Activated CD4-positive, alpha-beta T cell treated with anti-CD3 and anti-CD28 coated beads, Interleukin-2, Interleukin-6, amounts not matched to agents 100 ng/mL and 50 ng/mL, durations not matched to agents 16 hours and 8 hours (primary cell): ENCODE measurements at regions not wholly inside any gene's neighbourhood (a gene's known extent, or its start where the extent isn't known, plus 50 kb on each side); places are given as distances from the start of the nearest gene placed in this dataset.
"Not testable (repeated sequence)": the region's sequence is repeated elsewhere in the genome, so short reads cannot be mapped to it uniquely, and the experiment has no call there.

Experiments used
- DNase-seq: peaks from one replicate; pipeline ENCODE4 v3.0.0-alpha.2; 2020

DNA sequence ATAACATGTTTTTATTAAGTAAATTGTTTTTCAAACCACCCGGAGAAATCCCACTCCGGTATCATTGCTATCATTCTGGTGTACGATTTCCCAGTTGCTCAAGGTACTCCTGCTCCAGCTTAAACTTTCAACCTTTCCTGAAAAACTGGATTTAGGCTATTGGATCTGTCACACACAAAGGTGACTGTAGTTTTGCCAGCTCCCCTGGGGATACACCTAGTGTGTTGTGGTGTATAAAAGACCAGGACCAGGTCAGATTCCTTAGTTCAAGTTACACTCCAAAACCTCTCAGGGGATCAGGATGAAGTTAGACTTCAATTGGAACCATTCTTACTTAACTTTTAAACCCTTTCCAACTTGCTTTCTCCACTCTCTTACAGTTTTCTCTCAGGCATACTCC lies 303.9 kb downstream of the NOVA1 start:
- DNase-seq = no peak

GRCh38 chr14:26289891-26290486 lies 307.8 kb downstream of the NOVA1 start:
- no peak for DNase-seq

DNA sequence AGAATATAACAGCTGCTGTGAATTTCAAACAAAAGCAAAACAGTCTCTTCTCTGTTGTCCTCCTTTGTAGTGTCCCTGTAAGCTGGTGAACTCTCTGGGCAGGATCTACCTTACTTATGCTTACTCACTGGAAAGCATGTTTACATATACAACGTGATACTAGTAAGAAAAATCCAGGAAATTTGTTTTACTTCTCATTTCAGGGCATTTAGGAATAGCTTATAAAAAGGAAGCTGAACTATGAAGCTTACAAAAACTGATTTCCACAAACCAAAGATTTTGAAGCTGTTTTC lies 311.0 kb downstream of the NOVA1 start:
- no peak for DNase-seq

- DNase-seq = no peak
Measured at GRCh38 chr14:26286081-26286912, 311.5 kb downstream of the NOVA1 start.

DNA sequence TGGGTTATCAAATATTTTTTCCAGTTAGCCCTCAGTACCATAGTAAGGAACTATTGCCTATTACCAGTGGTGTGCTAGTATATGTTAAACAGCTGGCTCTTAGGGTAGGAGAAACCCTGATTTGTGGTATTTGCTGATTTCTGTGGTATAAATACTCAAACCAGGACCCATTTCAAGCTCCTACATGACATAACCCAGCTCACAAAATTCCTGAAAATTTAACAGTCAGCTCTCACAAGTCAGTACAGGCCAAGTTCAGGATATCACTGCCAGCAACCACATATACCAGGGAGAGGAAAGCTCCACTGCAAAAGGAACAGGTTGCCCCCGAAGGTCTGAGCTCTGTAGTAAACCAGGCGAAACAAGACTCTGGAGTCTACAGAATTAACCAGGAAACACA lies 315.3 kb downstream of the NOVA1 start:
- DNase-seq = no peak

GRCh38 chr14:26282011-26282410 lies 315.8 kb downstream of the NOVA1 start:
- not testable (repeated sequence) for DNase-seq

- DNase-seq = no peak
Measured at GRCh38 chr14:26281280-26281998, 316.4 kb downstream of the NOVA1 start.

GRCh38 chr14:26276757-26277156 lies 321.1 kb downstream of the NOVA1 start:
- no peak for DNase-seq

GRCh38 chr14:26265170-26265685 lies 332.6 kb downstream of the NOVA1 start:
- no peak for DNase-seq

GRCh38 chr14:26261368-26262122 lies 336.3 kb downstream of the NOVA1 start:
- no peak for DNase-seq

DNA sequence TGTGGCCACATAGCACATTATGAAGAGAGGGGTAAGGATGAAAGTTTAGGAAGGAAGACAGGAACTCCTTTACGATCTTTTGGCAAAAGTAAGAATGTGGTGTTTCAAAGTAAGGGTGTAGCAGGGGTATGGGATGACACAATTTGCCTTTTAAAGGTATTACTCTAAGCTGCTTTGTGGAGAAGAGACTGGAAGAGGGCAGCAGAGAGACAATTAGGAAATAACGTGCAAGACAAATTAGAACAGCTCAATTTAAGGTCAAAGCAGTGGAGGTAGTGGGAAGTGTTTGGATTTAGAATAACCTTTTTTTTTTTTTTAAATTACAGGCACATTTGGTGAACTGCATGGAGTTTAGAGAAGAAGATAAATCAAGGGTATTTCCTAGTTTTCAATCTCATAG lies 342.6 kb downstream of the NOVA1 start:
- DNase-seq = no peak

DNA sequence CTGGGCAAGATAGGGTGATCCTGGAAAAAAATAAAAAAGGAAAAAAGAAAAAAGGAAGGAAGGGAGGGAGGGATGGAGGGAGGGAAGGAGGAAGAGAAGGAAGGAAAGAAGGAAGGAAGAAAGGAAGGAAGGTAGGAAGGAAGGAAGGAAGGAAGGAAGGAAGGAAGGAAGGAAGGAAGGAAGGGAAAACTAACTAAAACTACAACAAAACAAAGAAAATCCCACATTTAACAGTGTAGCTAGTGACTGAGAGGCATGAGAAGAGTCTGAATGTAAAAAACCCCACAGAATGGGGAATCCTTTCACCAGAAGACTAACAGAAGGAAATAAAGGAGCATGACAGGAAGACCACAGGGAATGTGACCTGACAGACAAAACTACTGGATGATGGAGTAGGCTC lies 345.7 kb downstream of the NOVA1 start:
- no peak for DNase-seq

- DNase-seq = no peak
Measured at GRCh38 chr14:26233118-26233517, 364.7 kb downstream of the NOVA1 start.

GRCh38 chr14:26218861-26219260 lies 379.0 kb downstream of the NOVA1 start:
- DNase-seq = no peak

- no peak for DNase-seq
Measured at GRCh38 chr14:26217778-26218177, 380.1 kb downstream of the NOVA1 start.

DNA sequence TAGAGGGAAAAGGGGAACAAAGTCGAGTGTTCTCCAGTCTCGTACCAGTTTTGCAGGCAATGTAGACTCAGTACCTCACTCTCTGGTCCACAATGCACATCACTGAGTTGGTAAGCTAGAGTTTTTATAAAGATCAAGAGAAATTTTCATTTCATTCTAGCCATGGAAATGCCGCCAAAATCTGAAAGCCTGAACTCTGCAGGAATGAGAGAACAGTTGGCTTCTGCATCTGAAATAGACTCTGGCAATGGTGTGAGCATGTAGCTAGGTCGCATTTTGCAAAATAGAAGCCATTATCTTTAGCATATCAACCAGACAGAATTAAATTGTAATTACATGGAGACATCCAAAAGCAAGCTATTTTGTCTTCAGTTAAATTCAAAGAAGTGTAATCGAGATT lies 381.0 kb downstream of the NOVA1 start:
- no peak for DNase-seq

DNA sequence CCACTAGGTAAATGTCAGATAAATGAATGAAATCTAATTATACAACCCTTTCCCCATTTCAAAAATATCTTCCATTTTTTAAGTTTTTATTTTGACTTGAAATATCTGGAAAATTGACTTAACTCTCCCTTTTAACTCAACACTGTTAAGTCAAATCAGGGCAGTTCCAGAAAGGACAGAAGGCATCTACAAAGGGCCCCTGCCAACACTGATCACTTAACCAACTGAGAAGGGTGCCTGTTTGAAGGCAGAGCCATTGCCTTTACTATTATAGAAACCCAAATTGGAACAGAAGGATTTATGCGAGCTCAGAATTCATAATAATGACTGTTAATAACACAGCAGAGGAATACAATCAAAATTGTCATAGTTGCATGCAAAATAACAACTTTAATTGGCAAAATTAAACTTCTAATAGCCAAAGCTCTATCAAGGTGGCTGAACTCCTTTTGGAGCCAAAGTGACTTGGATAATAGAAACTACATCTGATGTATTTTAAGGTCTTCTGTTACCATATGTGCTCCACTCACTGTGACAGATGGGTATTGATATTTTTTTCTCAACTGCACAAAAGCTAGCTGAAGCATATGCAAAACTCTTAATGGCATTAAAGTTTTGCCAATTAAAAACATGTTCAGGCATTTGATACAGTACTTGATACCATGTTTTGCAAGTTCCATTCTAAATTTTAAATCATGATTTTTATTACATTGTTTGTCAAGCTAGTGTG lies 383.8 kb downstream of the NOVA1 start:
- DNase-seq = no peak

GRCh38 chr14:26209699-26210098 lies 388.1 kb downstream of the NOVA1 start:
- no peak for DNase-seq

GRCh38 chr14:26206640-26207039 lies 391.2 kb downstream of the NOVA1 start:
- no peak for DNase-seq

- DNase-seq = no peak
Measured at GRCh38 chr14:26204728-26205479, 392.9 kb downstream of the NOVA1 start.

DNA sequence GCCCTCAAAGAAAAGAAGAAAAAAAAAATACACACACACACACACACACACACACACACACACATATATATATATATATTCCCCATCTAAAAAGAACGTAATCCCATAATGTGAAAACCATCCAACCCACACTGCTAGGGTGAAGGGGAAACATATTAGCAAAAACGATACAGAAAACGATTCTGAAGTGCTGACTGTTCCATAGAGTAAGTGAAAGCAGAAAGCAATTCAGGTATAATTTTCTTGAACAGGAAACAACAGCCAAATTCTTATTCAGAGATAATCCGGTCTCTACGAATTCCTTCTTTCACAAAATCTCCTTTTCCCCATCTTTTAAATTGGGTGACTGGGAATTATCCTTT lies 393.5 kb downstream of the NOVA1 start:
- no peak for DNase-seq

GRCh38 chr14:26200687-26201086 lies 397.1 kb downstream of the NOVA1 start:
- DNase-seq = no peak
